ENCODE measurements at regions not wholly inside any gene's neighbourhood (a gene's known extent, or its start where the extent isn't known, plus 50 kb on each side); places are given as distances from the start of the nearest gene placed in this dataset.

- TF ChIP-seq EP300 (conservative IDR thresholded peaks at IDR 0.05; ENCODE audit: poor library complexity, severe bottlenecking) (no peak), CTCF (IDR thresholded peaks at IDR 0.05; ENCODE audit: poor library complexity, severe bottlenecking) (no peak), EZH2 (IDR thresholded peaks at IDR 0.05; ENCODE audit: borderline replicate concordance, insufficient read depth, low read length, poor library complexity, severe bottlenecking) (no peak), REST (IDR thresholded peaks at IDR 0.05; ENCODE audit: borderline replicate concordance) (no peak), POLR2AphosphoS5 (IDR thresholded peaks at IDR 0.05) (no peak), SMC3 (conservative IDR thresholded peaks at IDR 0.05; ENCODE audit: poor library complexity) (no peak), RAD21 (conservative IDR thresholded peaks at IDR 0.05) (no peak), TAF1 (IDR thresholded peaks at IDR 0.05; ENCODE audit: low read depth) (no peak), MXI1 (conservative IDR thresholded peaks at IDR 0.05; ENCODE audit: poor library complexity, severe bottlenecking) (no peak)
Observed at GRCh38 chrX:77223046-77223445, 224.1 kb upstream of the FGF16 start.

Measured in neural cell (in vitro differentiated cells).